ENCODE measurements at regions not wholly inside any gene's neighbourhood (a gene's known extent, or its start where the extent isn't known, plus 50 kb on each side); places are given as distances from the start of the nearest gene placed in this dataset.

DNA sequence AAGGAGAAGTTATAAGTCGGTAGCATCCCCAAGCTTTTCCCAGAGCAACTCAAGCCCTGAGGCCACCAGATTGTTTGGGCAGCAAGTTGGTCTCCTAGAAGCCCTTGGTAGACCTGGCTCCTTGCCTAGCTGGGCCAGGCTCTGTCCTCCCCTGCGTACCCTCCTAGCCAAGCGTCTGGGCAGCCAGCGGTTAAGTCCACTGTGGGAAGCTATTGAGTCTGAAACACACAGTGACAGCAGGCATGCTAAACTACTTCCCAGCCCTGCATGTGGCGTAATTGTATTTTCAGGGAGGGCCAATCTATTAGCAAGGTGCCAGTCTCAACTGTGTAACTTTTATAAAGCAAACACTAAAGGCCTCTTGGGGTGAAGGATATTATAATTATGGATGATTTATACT, 419.1 kb upstream of the RBFOX1 start:
- Histone ChIP-seq H3K4me3 (ENCODE audit: insufficient read length, low read depth) (no peak overlapping the region), H3K9ac (ENCODE audit: insufficient read length, low read depth) (no peak overlapping the region), H3K36me3 (ENCODE audit: insufficient read depth, insufficient read length, low read length) (no peaks in the 10 kb centered on the region), H3K27me3 (ENCODE audit: insufficient read depth, insufficient read length) (no peaks in the 10 kb centered on the region), H3K9me3 (ENCODE audit: insufficient read depth, low read length) (no peaks in the 10 kb centered on the region), H3K4me1 (ENCODE audit: insufficient read depth, insufficient read length) (no peaks in the 10 kb centered on the region)
- DNase-seq (ENCODE audit: low read depth, low spot score) = no peak
- no peak for TF ChIP-seq YY1 (IDR thresholded peaks at IDR 0.05; ENCODE audit: insufficient read depth, insufficient read length)
- no peak for TF ChIP-seq ZNF274 (IDR thresholded peaks at IDR 0.05; ENCODE audit: low read depth, low read length)
- no peak for TF ChIP-seq SUZ12 (IDR thresholded peaks at IDR 0.05; ENCODE audit: extremely low read depth, insufficient read depth, insufficient read length)

DNA sequence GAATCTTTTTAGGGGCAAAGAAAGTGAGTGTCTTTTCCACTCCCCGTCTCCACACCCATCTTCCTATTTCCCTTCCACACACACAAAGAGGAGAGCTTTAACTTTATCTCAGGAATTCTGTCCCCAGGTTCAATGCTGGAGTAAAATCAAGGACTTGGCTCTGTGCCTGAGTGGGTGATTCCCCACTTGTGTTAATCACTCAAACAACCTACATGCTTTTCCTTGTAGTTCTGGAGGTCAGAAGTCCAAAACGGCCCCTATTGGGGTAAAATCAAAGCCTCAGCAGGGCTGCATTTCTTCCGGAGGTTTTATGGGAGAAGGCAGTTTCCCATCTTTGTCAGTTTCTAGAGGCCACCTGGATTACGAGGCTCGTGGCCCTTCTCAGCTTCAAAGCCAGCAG, 422.3 kb upstream of the RBFOX1 start:
- H3K4me1 ChIP-seq (ENCODE audit: insufficient read depth, insufficient read length) = peaks cover 3% of the 10 kb centered on the region
- no peak overlapping the region for H3K9ac ChIP-seq (ENCODE audit: insufficient read length, low read depth)
- no peaks in the 10 kb centered on the region; the same call in 1 of the 2 replicates for H3K9me3 ChIP-seq (ENCODE audit: insufficient read depth, low read length)
- no peak overlapping the region for H3K4me3 ChIP-seq (ENCODE audit: insufficient read length, low read depth)
- H3K27me3 ChIP-seq (ENCODE audit: insufficient read depth, insufficient read length) = no peaks in the 10 kb centered on the region
- no peak for DNase-seq (ENCODE audit: low read depth, low spot score)
- no peak for TF ChIP-seq YY1 (IDR thresholded peaks at IDR 0.05; ENCODE audit: insufficient read depth, insufficient read length)
- TF ChIP-seq SUZ12 (IDR thresholded peaks at IDR 0.05; ENCODE audit: extremely low read depth, insufficient read depth, insufficient read length) = no peak
- no peak for TF ChIP-seq ZNF274 (IDR thresholded peaks at IDR 0.05; ENCODE audit: low read depth, low read length)
- no peaks in the 10 kb centered on the region for H3K36me3 ChIP-seq (ENCODE audit: insufficient read depth, insufficient read length, low read length)

DNA sequence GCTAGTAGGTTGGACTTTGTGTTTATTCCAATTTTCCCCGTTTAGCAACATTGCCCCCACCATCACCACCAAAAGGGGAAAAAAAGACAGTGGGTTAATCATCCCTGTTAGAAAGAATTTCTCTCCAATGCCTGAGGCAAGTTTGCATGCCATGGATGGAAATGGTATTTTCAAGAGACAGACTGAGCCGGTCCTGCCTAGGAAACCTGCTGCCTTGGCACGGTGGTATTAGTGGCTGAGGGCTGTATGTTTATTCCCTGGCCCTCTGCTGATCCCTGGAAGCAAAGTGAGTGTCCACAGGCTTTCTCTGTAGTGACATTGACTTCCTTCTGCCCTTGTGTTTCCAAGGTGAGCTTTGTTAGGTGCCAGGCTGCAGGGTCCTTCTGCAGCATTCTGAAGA, 427.0 kb upstream of the RBFOX1 start:
- Histone ChIP-seq H3K4me3 (ENCODE audit: insufficient read length, low read depth) (no peak overlapping the region), H3K9ac (ENCODE audit: insufficient read length, low read depth) (no peak overlapping the region), H3K4me1 (ENCODE audit: insufficient read depth, insufficient read length) (peaks cover 5% of the 10 kb centered on the region), H3K9me3 (ENCODE audit: insufficient read depth, low read length) (no peaks in the 10 kb centered on the region; the same call in 1 of the 2 replicates), H3K36me3 (ENCODE audit: insufficient read depth, insufficient read length, low read length) (no peaks in the 10 kb centered on the region), H3K27me3 (ENCODE audit: insufficient read depth, insufficient read length) (no peaks in the 10 kb centered on the region)
- DNase-seq (ENCODE audit: low read depth, low spot score) = no peak
- TF ChIP-seq SUZ12 (IDR thresholded peaks at IDR 0.05; ENCODE audit: extremely low read depth, insufficient read depth, insufficient read length) (no peak), ZNF274 (IDR thresholded peaks at IDR 0.05; ENCODE audit: low read depth, low read length) (no peak), YY1 (IDR thresholded peaks at IDR 0.05; ENCODE audit: insufficient read depth, insufficient read length) (no peak)

GRCh38 chr16:6903671-6904070, 429.0 kb upstream of the RBFOX1 start:
- Histone ChIP-seq H3K9me3 (ENCODE audit: insufficient read depth, low read length) (no peaks in the 10 kb centered on the region; the same call in 1 of the 2 replicates), H3K4me3 (ENCODE audit: insufficient read length, low read depth) (no peak overlapping the region), H3K27me3 (ENCODE audit: insufficient read depth, insufficient read length) (no peaks in the 10 kb centered on the region), H3K36me3 (ENCODE audit: insufficient read depth, insufficient read length, low read length) (no peaks in the 10 kb centered on the region), H3K4me1 (ENCODE audit: insufficient read depth, insufficient read length) (peaks cover 5% of the 10 kb centered on the region), H3K9ac (ENCODE audit: insufficient read length, low read depth) (no peak overlapping the region)
- TF ChIP-seq YY1 (IDR thresholded peaks at IDR 0.05; ENCODE audit: insufficient read depth, insufficient read length) (no peak), ZNF274 (IDR thresholded peaks at IDR 0.05; ENCODE audit: low read depth, low read length) (no peak), SUZ12 (IDR thresholded peaks at IDR 0.05; ENCODE audit: extremely low read depth, insufficient read depth, insufficient read length) (no peak)
- no peak for DNase-seq (ENCODE audit: low read depth, low spot score)

GRCh38 chr16:6898896-6899295, 433.7 kb upstream of the RBFOX1 start:
- Histone ChIP-seq H3K9me3 (ENCODE audit: insufficient read depth, low read length) (no peaks in the 10 kb centered on the region), H3K4me1 (ENCODE audit: insufficient read depth, insufficient read length) (no peaks in the 10 kb centered on the region), H3K27me3 (ENCODE audit: insufficient read depth, insufficient read length) (no peaks in the 10 kb centered on the region), H3K4me3 (ENCODE audit: insufficient read length, low read depth) (no peak overlapping the region), H3K36me3 (ENCODE audit: insufficient read depth, insufficient read length, low read length) (no peaks in the 10 kb centered on the region), H3K9ac (ENCODE audit: insufficient read length, low read depth) (no peak overlapping the region)
- DNase-seq (ENCODE audit: low read depth, low spot score) = no peak
- TF ChIP-seq YY1 (IDR thresholded peaks at IDR 0.05; ENCODE audit: insufficient read depth, insufficient read length) (no peak), ZNF274 (IDR thresholded peaks at IDR 0.05; ENCODE audit: low read depth, low read length) (no peak)

DNA sequence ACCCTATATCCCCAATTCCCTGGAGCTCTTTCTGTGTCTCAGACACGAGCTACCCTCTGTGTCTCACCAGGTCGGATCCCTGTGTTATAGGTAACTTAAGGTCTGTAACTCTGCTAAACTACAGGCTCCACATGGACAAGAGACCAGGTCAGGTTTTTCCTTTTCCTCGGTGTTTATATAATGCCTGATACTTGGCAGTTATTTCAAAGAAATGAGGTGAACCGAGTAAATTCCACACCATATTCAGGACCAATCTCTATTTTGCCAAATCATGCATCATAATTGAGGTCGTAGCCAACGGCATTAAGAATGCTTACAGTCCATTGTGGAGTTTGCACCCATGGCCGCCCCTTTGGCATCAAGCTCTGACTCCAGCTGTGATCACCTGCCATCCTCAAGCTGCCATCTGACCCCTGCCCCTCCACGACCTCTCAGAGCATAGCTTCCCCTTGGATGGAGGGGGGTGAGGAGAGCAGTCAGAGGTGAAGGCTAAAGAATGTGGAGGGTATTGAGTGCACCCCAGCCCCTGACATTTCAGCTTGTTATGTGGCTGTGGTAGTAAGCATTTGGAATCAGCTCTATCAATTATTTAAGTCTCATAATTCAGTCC, 434.7 kb upstream of the RBFOX1 start:
- no peak for TF ChIP-seq ZNF274 (IDR thresholded peaks at IDR 0.05; ENCODE audit: low read depth, low read length)
- TF ChIP-seq YY1 (IDR thresholded peaks at IDR 0.05; ENCODE audit: insufficient read depth, insufficient read length) = no peak
- TF ChIP-seq SUZ12 (IDR thresholded peaks at IDR 0.05; ENCODE audit: extremely low read depth, insufficient read depth, insufficient read length) = no peak
- no peak overlapping the region for H3K9ac ChIP-seq (ENCODE audit: insufficient read length, low read depth)
- no peaks in the 10 kb centered on the region for H3K36me3 ChIP-seq (ENCODE audit: insufficient read depth, insufficient read length, low read length)
- H3K4me1 ChIP-seq (ENCODE audit: insufficient read depth, insufficient read length) = no peaks in the 10 kb centered on the region
- H3K9me3 ChIP-seq (ENCODE audit: insufficient read depth, low read length) = no peaks in the 10 kb centered on the region
- no peak for DNase-seq (ENCODE audit: low read depth, low spot score)
- H3K4me3 ChIP-seq (ENCODE audit: insufficient read length, low read depth) = no peak overlapping the region
- no peaks in the 10 kb centered on the region for H3K27me3 ChIP-seq (ENCODE audit: insufficient read depth, insufficient read length)

- Histone ChIP-seq H3K9me3 (ENCODE audit: insufficient read depth, low read length) (no peaks in the 10 kb centered on the region), H3K36me3 (ENCODE audit: insufficient read depth, insufficient read length, low read length) (no peaks in the 10 kb centered on the region), H3K4me1 (ENCODE audit: insufficient read depth, insufficient read length) (no peaks in the 10 kb centered on the region), H3K9ac (ENCODE audit: insufficient read length, low read depth) (no peak overlapping the region), H3K27me3 (ENCODE audit: insufficient read depth, insufficient read length) (no peaks in the 10 kb centered on the region), H3K4me3 (ENCODE audit: insufficient read length, low read depth) (no peak overlapping the region)
- DNase-seq (ENCODE audit: low read depth, low spot score) = no peak
- TF ChIP-seq ZNF274 (IDR thresholded peaks at IDR 0.05; ENCODE audit: low read depth, low read length) (no peak), YY1 (IDR thresholded peaks at IDR 0.05; ENCODE audit: insufficient read depth, insufficient read length) (no peak)
These were observed 439.7 kb upstream of the RBFOX1 start for GRCh38 chr16:6892966-6893365.
